ENCODE measurements at regions not wholly inside any gene's neighbourhood (a gene's known extent, or its start where the extent isn't known, plus 50 kb on each side); places are given as distances from the start of the nearest gene placed in this dataset.
"Not testable (repeated sequence)": the region's sequence is repeated elsewhere in the genome, so short reads cannot be mapped to it uniquely, and the experiment has no call there.

GRCh38 chr6:4677011-4677750 is 99.0 kb upstream of the CDYL start:
- no peak for DNase-seq

GRCh38 chr6:4676016-4676415 is 100.2 kb upstream of the CDYL start:
- DNase-seq, result no peak

- no peak for DNase-seq
These were observed 101.1 kb upstream of the CDYL start for GRCh38 chr6:4675121-4675520.

GRCh38 chr6:4673861-4674260 is 102.3 kb upstream of the CDYL start:
- no peak for DNase-seq

GRCh38 chr6:4672772-4673171 is 103.4 kb upstream of the CDYL start:
- DNase-seq, result no peak

- DNase-seq, result no peak
These were observed 104.6 kb upstream of the CDYL start for GRCh38 chr6:4671587-4672115.

GRCh38 chr6:4670824-4671409 is 105.3 kb upstream of the CDYL start:
- DNase-seq, result no peak

GRCh38 chr6:4670290-4670689 is 105.9 kb upstream of the CDYL start:
- DNase-seq, result no peak

- no peak for DNase-seq
These were observed 107.7 kb upstream of the CDYL start for GRCh38 chr6:4668271-4669179.

- no peak for DNase-seq
These were observed 108.6 kb upstream of the CDYL start for GRCh38 chr6:4667591-4667990.

GRCh38 chr6:4666886-4667513 is 109.2 kb upstream of the CDYL start:
- no peak for DNase-seq

- DNase-seq, result no peak
These were observed 110.5 kb upstream of the CDYL start for GRCh38 chr6:4665489-4666417.

GRCh38 chr6:4664911-4665310 is 111.3 kb upstream of the CDYL start:
- DNase-seq, result no peak

GRCh38 chr6:4664117-4664626 is 112.0 kb upstream of the CDYL start:
- DNase-seq, result no peak

- DNase-seq, result no peak
These were observed 113.3 kb upstream of the CDYL start for GRCh38 chr6:4662886-4663285.

GRCh38 chr6:4661391-4661790 is 114.8 kb upstream of the CDYL start:
- no peak for DNase-seq

GRCh38 chr6:4660377-4661321 is 115.6 kb upstream of the CDYL start:
- no peak for DNase-seq

- DNase-seq, result not testable (repeated sequence)
These were observed 116.5 kb upstream of the CDYL start for GRCh38 chr6:4659719-4660118.

- no peak for DNase-seq
These were observed 117.7 kb upstream of the CDYL start for GRCh38 chr6:4658486-4658885.

- DNase-seq, result no peak
These were observed 120.1 kb upstream of the CDYL start for GRCh38 chr6:4656106-4656505.
